DMS79 treated with DMSO at 0.1 percent for 48 hours (cell line): ENCODE measurements at regions not wholly inside any gene's neighbourhood (a gene's known extent, or its start where the extent isn't known, plus 50 kb on each side); places are given as distances from the start of the nearest gene placed in this dataset.

Experiments
- DNase-seq: peaks from one replicate; lab custom pipeline; 2025; lab: John Stamatoyannopoulos, UW

DNA sequence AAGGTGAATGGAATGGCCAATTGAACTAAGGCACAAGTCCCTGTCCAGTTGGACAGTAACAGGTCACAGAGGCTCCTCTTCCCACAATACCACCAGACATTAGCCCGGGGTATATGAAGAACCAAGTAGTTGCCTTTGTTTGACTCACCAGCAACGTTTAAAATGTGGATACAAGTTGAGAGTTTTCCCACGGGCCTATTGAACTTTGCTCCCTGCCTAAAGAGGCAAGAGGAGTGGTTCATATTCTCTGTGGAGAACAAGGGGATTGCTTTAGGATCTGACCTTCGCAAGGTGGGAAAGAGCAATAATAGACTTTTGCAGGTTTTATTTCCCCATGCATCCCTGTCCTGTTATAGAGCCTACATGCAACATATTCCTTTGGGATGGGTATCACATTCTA, 177.2 kb downstream of the POU4F1 start:
- DNase-seq, result no peak

DNA sequence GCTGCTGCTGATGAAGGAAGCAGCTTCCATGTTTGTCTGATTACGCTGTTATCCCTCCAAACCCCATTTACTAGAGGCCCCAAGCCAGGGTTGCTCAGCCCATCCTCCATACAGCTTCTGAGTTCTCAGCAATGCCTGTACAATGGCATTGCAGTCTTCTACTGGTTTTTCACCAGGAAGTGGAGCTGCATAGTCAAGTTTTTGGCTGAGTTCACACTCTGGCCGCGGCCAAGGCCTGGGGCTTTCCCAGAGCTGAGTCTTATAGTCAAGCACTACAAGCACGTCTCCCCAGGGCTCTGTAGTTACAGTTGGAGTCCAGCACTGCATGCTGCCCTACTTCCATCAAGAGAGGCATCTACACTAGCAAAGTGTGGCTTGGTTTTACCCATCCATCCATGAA, 182.5 kb downstream of the POU4F1 start:
- no peak for DNase-seq

DNA sequence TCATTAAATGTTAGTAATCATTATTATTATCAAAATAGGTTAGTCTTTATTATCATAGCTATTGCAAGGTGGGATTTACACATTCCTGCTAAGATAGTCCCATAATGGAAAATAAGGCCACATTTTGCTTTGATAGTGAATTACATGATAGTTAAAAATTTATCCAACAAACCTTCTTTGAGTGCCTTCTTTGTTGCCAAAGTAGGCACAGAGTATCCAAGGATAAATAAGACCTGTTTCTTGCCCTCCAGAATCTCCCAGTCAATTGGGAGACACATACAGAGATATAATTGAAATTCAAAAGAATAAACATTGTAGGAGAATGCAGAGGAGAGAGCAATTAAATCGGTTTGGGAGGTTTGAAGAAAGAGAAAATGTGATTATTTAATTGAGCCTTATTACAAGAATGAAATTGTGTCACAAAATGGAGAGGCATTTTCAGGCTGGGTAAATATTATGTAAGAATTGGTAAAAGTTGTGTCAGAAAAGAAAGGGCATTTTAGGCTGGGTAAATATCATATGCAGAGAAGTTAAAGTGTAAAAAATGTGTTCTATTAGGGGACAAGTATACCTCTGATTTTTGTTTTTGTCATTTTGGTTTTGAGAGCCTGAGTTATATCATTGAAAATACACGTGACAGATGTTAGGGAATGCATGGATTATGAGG, 189.3 kb downstream of the POU4F1 start:
- DNase-seq, result no peak

DNA sequence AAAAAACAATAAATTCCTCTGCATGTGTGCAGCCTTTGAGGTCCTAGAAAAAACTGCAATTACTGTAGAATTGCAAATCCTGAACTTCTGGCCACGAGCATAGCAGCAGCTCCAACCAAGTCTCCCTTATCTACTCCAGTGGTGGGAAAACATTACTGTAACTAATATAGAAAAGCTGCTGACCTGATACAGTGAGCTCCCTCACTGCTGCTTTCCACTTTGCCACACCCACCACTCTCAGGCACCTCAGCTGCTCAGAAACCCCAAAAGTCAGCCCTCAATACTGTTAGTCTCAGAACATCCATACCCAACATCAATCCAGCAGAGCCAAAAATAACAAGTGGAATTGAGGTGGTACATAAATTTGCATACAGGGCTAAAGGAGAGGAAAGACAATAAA, 192.5 kb downstream of the POU4F1 start:
- no peak for DNase-seq

DNA sequence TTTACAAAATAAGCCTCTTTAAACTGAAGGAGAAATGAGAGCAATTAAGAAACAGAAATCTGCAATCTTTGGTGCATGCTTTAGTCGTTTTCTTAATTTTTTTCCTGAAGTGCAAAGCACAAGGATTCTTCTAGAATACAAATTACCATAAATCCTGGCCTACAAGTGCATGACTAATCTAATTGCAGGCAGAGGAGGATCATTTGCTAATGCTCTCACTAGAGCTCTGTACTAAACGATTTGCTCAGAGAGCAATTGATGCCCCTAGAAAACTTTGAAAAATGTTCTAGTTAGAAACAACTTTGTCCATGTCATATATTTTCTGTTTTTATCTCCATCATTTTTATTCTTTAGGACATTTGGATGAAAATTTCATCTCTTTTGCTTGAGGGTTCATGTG, 193.2 kb downstream of the POU4F1 start:
- DNase-seq, result no peak

DNA sequence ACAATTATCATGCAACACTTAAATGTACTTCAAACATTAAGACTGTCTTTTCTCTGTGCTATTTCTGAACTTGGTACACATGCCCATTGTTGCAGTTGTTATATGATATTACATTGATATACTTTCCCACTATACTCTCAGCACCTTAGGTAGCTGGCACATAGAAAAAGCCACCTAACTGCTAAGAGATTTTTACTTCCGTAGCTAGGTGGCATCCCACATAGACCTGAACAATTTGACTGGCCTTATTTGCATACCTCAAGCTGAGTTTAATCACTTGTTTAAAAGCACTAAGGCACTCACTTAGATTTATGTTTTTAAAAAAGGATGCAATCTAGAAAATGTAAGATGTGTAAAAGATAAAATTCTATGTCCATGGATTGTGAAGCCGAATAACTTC, 194.2 kb downstream of the POU4F1 start:
- no peak for DNase-seq

DNA sequence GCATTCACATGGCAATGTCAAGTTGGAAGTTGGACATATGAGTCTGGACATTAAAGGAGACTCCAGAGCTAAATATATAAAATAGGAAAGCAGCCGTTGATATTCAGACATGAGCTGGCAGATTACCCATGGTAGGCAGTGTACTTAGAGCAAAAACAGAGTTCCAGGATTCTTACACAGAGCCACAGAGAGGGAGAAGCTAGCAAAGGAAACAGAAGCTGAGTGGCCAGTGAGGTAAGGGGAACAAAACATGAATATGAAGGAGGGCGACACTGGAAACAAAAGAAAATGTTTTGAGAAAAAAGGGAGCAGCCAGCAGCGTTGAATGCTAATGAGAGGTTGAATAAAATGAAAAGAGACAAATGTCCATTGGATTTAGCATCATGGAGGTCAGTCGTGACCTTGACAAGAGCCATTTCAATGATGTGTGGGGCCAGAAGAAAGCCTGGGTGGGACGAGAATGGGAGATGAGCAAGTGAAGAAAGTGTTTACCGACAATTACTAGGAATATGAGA, 198.4 kb downstream of the POU4F1 start:
- no peak for DNase-seq

DNA sequence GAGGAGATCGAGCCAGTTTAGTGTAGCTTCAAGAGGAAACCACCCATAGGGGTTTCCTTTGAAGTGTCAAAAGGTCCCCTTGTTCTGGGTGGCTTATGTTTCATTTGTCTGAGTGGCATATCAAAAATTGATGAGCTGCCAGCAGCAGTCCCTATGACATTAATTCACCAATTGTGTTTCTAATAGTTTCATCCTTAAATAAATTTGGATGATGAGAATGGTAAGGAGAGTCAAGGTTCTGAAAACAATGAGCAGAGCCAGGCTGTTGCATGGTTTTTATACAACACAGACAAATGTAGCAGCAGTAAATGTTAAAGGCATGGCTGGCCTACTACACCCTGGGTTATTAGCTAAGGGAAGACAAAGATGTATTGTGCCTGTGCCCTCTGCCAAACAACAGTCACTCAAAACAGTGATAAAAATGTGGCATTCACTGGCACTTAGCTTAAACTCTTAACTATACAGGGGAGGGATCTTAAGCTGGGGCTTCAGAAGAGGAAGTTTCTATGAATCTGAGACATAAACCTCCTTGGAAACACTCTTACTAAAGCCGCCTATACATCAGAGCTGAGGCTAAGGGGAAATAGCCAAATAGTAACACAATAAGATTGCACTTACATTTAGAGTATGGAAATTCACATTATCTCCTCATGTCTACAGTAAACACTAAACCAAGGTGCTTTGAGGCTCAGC, 200.5 kb downstream of the POU4F1 start:
- DNase-seq, result no peak

DNA sequence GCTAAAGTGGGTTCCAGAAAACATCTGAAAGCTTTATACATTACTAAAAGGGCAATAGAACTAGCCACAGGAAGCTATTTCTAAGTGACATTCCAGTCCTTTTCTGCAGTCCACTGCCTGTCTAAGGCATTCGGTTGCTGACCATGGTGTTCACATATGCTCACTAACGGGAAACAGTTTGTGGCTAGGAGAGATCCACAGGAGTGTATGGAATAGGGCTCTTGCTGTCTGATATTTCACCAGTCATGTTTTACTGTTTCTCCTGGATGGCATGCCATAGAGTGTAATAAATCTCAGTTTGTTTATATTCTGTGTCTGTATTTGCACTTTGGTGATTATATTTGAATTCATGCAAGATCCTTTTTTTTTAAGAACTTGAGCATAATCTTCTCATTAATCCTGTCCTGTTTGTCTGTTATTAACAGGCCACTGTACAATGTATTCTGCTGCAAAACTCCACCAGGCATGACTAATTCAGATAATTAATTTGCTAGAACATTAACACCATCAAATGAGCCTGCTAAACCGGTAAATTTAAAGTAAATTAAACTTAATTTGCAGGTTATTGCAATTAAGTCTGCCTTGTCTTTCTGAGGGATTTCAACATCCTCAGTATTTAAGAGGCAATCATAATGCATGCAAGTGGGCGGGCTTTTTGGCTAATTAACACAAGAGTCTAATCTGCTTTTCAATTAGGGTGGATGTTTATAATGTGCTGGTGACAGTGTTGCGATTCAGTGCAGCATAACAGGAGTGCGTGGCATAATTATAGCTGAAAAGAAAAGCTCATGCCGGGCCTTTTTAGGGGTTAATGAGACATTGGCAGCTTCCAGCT, 201.3 kb downstream of the POU4F1 start:
- no peak for DNase-seq

DNA sequence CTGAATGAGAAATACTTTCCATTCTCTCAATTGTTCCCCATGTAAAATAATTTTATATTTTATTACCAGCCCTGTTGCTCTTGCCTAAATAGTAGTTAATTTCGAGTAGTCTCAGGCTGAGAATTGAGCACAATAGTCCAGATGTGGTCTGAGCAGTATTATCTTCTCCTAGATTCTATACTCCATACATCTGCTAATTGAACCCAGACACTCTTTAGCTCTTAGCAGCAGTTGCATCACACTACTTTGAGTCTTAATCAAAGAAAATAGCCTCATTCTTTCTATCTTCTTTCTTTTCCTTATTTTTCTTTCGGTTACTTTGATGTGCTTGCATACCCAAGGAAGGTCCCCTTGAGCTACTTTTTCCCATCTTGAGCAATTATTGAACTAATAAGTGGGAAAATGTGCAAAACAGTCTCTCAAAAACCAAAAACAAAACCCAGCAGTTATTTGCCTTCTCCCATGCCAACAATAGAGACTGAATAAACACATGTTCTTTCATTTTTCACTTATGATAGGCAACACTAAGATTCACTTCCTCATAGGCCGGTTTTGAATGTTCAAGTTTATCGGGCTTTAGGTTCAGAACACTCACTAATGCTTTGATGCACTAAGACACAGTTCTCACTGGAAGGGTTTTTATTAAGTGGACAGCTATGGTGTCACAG, 204.5 kb downstream of the POU4F1 start:
- no peak for DNase-seq

DNA sequence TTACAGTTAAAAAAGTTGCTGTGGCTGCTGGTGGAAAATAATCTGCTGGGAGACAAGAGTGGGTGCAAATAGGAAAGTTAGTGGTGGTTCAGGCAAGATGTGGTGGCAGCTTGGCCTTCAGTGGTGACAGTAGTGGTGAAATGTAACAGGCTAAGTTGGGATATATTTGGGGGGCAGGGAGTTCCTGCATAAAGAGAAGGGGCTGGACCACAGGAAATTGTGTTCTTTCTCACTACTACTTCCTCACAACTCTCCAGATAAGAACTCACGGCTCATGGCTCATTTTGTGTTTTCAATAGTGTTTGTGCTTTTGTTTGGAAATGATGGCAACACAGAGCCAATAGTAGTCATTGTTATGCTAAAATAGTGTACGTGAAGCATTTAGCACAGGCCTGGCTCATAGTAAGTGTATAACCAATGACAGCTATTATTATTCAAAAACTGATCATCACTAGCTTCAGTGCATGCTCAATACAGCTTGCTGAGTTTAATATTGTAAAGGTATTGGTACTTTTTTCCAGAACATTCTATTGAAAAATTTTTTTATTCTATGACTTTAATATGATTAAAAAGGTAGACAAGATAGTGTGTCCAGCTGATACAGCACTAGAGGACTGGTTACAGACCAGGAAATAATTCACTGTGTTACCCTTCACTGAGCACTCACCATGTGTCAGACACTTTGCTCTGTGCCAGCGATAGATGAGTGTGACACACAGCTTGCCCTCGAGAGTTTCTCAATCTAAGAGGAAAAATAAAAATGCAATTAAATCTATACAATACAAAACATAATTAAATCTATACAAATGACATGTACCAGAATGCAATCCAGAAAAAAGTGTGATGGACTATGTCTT, 209.8 kb downstream of the POU4F1 start:
- DNase-seq, result no peak

DNA sequence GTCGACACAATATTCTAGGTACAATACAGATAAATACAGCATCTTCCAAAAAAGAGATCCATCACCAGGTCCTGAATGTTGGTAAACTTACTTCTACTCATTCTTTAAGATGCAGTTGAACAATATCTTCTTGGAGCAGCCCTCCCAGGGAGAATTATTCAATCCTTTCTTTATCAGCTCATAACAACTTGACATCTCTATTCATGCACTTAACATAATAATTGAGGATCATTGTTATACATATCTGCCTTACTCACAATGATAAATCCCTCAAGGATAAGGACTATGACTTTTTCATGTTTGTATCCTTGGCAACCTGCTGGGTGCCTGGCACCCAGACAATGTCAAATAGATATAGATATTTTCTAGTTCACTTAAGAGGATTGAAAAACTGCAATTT, 219.5 kb downstream of the POU4F1 start:
- DNase-seq, result no peak

DNA sequence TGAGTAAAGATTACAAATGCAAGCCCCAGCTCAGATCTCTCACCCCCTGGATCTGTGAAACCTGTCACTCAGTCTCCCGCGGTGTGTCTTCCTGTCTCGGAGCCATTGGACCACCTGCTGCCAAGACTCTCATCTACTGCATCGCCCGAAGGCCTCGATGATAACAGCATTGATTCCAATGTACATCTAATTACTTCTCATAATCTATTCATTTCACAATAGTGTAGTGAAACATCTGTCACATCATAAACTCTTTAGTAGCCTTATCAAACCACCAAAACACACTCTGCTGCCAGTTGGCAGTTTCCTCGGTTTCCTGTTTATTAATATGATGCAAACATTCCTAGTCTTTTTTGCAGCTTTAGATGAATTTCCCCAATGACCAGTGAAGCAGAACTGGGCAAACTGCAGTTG, 220.3 kb downstream of the POU4F1 start:
- no peak for DNase-seq

DNA sequence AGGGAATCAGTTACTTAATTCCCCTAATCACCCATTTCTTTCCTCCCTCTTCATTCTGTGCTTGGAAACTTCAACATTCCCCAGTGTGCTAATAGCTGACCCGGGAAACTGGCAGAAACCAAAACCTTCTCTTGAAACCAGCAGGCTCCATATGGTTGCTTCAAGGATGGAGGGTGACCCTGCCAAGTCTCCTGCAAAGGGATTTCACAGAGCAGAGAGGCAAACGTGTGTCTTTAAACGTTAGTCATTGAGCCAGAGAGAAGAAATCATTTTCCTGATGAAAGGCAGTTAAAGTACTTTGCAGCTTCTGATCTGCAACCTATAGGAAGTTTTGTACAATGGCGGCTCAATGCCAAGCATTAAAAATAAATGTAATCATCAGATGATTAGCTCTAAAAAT, 220.9 kb downstream of the POU4F1 start:
- DNase-seq, result no peak

DNA sequence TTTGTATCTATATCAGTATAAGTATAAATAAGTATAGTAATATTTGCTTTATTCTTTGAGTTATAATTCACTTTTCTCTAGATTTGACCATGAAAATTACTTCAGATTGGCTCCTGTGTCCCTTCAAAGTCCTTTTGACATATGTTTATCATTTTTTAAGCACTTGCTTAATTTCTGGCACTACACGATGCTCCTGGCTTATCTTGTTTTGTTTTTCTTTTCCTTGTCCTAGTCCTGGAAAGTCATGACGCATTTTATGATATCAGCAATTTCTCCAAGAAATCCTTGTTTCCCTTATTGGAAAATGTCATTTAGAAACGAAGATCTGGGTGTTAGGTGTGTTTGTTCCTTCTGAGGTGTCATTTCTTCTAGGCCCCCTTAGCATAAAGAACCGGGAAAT, 226.5 kb downstream of the POU4F1 start:
- DNase-seq, result no peak

DNA sequence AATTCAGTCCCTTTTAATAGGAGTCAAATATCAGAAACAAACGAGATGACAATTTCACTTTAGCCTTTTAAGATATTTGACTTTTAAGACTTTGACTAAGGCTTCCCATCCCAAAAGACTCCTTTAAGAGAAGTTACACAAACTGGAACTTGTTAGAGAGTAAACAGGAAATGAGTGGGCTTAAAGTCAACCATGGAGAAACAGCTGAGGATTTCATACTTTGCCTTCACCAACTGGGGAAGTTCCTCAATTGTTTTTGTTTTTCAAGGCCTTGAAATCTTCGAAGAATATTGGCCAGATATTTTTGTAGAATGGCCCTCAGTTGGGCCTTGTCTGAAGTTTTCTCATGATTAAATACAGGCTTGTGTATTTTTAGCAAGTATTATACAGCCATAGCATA, 227.3 kb downstream of the POU4F1 start:
- no peak for DNase-seq

DNA sequence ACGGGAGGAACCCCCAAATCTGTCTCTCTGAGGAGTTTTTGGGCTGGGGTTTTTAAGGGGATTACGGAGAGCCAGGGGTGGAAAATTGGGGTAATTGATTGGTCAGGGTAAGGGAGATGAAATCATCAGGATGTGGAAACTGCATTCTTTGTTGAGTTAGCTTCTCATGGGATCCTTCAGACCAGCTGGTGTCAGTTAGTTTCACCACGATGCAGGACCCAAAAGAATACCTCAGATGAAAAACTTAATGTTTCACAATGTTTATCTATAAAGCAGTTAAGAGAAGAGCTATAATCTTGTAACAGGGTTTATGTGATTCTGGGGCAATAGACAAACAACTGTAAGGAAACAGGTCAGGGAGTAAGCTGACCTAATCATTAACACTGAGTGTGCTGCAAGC, 230.8 kb downstream of the POU4F1 start:
- no peak for DNase-seq

DNA sequence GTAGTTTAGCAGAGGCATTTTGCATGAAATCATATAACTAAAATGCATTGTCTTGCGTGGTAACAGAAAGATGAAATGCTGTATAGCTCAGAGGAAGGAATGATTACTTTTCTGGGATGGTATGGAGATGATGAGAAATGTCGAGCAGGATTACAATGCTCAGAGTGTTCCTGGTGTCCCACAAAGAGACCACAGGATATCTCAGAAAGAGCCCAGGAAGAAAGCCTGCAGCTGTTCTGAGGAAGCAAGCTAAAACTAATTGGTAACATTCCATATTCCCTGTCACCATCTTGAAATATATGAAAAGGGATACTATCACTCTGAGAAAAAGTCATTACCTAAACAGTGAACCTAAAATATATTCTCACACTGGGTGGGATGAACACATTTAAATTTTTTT, 233.1 kb downstream of the POU4F1 start:
- no peak for DNase-seq

DNA sequence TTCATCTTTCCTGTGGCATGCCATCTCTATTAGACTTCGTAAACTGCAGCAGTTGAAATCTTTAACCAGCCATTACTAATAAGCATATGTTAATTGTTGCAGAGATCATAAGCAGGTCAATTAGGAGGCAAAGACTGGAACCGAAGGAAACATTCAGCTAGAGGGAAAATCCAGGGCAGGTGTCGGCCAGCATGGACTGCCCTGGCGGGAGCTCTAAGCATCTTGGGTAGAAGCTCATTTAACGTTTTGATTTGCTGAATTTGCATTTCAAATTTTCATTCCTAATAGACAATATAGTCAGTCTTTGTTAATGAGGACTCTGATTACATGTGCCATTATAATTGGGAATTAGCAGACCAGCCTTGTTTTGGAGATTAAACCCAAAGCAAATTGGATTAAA, 238.6 kb downstream of the POU4F1 start:
- DNase-seq, result no peak

DNA sequence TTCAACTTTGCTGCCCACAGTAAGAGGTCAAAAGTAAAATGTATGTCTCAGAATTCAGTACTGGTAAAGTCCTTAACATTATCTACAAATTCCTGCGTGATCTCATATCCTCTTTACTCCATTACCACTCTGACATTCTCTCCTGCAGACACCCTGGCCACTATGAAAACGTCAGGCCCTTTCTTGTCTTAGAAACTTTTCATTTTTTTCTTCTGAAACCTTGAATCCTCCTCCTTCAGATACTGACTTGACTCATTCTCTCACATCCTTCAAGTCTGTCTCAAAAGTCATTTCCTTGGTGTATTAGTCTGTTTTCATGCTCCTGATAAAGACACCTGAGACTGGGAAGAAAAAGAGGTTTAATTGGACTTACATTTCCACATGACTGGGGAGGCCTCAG, 262.3 kb downstream of the POU4F1 start:
- no peak for DNase-seq

DNA sequence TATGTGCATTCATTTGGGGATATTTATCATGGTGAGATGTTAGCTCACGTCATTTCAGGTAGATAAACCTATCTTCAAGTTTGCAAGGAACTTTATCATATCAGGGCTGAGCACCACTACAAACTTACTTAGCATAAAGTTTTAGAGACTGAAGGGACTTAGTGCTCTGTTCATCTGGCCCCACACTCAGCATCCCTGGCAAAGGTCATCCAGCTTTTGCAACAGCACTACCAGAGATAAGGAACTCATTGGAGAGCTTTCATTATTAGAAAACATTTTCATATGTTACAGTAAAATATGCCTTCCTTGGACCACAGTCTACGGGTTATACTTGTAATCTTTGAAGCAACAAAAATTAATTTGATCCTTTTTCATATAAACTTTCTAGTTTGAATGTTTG, 263.4 kb downstream of the POU4F1 start:
- no peak for DNase-seq
